H1 (cell line): ENCODE measurements at regions not wholly inside any gene's neighbourhood (a gene's known extent, or its start where the extent isn't known, plus 50 kb on each side); places are given as distances from the start of the nearest gene placed in this dataset.

ENCODE experiments used
- CTCF ChIP-seq, 3 experiments: IDR thresholded peaks; 1 replicate in 2 of 3; 2 replicates in 1 of 3; pipeline versions ENCODE4 v1.5.1 to v1.6.1; 2011; ENCODE audit warnings: low read length in 3 of 3, mild to moderate bottlenecking in 3 of 3, inconsistent platforms in 2 of 3, low read depth in 1 of 3, moderate library complexity in 1 of 3; ENCODE audit not compliant: insufficient read depth in 1 of 3; ENCODE audit errors: control extremely low read depth in 1 of 3
- EZH2 ChIP-seq: fragments of 200-600 bp; sonication (generic); IDR thresholded peaks from 2 replicates; pipeline ENCODE4 v1.7.1; 2012; ENCODE audit warnings: low read depth, mild to moderate bottlenecking, moderate library complexity, low read length, inconsistent platforms; ENCODE audit not compliant: severe bottlenecking
- JUN ChIP-seq: IDR thresholded peaks from 2 replicates; pipeline ENCODE4 v1.6.1; 2011; ENCODE audit warnings: low read depth, mild to moderate bottlenecking, improper control_type of control experiment, low read length
- POLR2A ChIP-seq, 2 experiments: IDR thresholded peaks; 1 replicate in 1 of 2; 2 replicates in 1 of 2; pipeline ENCODE4 v1.6.1; 2011; ENCODE audit warnings: low read depth in 2 of 2, low read length in 2 of 2, mild to moderate bottlenecking in 2 of 2; ENCODE audit errors: control extremely low read depth in 1 of 2
- RFX5 ChIP-seq: IDR thresholded peaks from 2 replicates; pipeline ENCODE4 v1.6.1; 2011; ENCODE audit warnings: low read depth, low read length, improper control_type of control experiment, borderline replicate concordance
- SIX5 ChIP-seq: IDR thresholded peaks from 2 replicates; pipeline ENCODE4 v1.6.1; 2011; ENCODE audit warnings: mild to moderate bottlenecking, low read depth, low read length
- SP1 ChIP-seq: IDR thresholded peaks from 2 replicates; pipeline ENCODE4 v1.6.1; 2011; ENCODE audit warnings: low read depth, low read length
- YY1 ChIP-seq: IDR thresholded peaks from 2 replicates; pipeline ENCODE4 v1.6.1; 2011; ENCODE audit warnings: low read depth, mild to moderate bottlenecking, low read length

- TF ChIP-seq CTCF (IDR thresholded peaks at IDR 0.05; ENCODE audit: control extremely low read depth in 1 of 3, insufficient read depth in 1 of 3, low read depth in 1 of 3, low read length in 3 of 3) (no peak), SP1 (no peak), YY1 (no peak), JUN (no peak), RFX5 (no peak), SIX5 (no peak), EZH2 (no peak), POLR2A (IDR thresholded peaks at IDR 0.05; ENCODE audit: control extremely low read depth in 1 of 2, low read depth in 2 of 2, low read length in 2 of 2) (no peak)
Observed at GRCh38 chr4:63894161-63894560, 515.1 kb downstream of the TECRL start.
